ENCODE measurements at regions not wholly inside any gene's neighbourhood (a gene's known extent, or its start where the extent isn't known, plus 50 kb on each side); places are given as distances from the start of the nearest gene placed in this dataset.

- TF ChIP-seq CTCF (IDR thresholded peaks at IDR 0.05; ENCODE audit: low read length) (no peak), EZH2 (IDR thresholded peaks at IDR 0.05; ENCODE audit: borderline replicate concordance, low read length) (no peak)
Measured at GRCh38 chr2:220000586-220000985, 373.2 kb downstream of the SLC4A3 start.

Measured in OCI-LY1 (cell line).